GM21423 (cell line): ENCODE measurements at regions not wholly inside any gene's neighbourhood (a gene's known extent, or its start where the extent isn't known, plus 50 kb on each side); places are given as distances from the start of the nearest gene placed in this dataset.
"Not testable (repeated sequence)": the region's sequence is repeated elsewhere in the genome, so short reads cannot be mapped to it uniquely, and the experiment has no call there.

Experiments used
- ATAC-seq: cut with Tn5 transposase; IDR thresholded peaks from one replicate; pipeline ENCODE4 v1.9.1; 2021; ENCODE audit warnings: mild to moderate bottlenecking, moderate library complexity; ENCODE audit not compliant: unreplicated experiment

DNA sequence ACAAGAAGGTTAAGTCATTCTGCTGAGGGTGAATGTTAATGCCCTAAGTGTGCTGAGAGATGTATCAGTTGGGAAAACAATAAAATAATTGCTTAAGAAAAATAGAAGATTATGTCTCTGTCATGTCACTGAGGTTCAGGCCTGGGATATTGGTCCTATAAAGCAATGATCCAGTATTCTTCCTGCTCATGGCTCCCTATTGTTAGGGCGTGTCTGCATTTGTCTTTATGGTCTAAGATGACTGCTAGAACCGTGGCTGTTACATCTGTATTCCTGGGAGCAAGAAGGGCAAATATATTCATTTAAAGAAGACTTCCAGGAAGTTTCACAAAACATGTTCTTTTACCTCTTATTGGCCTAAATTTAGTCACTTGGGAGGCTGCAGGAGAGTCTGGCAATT is 125.0 kb downstream of the KCNE4 start:
- ATAC-seq = no peak

DNA sequence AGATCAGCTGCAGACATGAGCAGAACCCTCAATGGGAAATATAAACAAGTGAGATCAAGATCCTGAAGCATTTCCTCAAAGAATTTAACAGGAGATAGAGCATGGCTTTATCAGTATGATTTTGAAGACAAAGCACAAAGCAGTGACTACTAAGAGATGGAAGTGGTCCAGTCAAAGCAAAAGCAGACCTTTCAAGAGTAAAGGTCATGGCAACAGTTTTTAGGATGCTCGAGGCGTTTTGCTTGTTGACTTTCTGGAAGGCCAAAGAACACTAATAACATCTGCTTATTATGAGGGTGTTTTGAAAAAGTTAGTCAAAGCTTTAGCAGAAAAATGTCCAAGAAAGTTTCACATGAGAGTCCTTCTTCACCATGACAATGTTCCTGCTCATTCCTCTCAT is 128.5 kb downstream of the KCNE4 start:
- ATAC-seq = no peak

DNA sequence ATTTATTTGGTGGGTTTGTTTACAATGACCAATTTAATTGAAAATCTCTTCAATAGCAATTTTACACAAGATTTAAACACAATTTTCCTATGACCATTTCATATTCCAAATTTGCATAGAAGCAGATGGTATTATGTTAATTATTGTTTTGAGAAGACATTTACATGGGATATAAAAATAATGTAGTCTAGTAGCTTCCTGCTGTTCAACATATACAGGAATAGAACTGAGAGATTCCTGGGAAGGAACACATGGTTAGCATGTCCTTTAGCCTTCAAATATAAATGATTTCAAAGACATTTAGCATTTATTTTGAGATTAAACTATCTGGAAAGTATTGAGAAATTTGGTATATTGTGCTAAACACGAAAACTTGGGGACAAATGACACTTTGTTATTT is 129.6 kb downstream of the KCNE4 start:
- ATAC-seq = no peak

DNA sequence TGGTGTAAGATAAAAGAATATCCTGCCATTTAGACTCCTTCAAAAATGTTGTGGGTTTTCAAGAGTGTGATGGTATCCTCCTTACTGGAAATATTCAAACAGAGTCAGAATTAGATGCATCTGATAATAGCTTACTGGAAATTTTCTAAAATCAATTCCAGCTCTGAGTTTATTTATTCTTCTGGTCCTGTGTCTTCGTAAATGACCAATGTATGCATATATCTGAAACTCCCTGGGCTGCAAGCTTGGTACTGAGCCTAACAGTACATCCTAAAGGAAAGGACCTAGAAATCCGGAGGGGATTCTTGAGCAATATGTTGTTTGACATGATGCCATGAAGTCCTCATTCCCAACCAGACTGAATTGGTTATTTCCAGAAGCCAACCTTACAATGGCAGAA is 130.4 kb downstream of the KCNE4 start:
- no peak for ATAC-seq

DNA sequence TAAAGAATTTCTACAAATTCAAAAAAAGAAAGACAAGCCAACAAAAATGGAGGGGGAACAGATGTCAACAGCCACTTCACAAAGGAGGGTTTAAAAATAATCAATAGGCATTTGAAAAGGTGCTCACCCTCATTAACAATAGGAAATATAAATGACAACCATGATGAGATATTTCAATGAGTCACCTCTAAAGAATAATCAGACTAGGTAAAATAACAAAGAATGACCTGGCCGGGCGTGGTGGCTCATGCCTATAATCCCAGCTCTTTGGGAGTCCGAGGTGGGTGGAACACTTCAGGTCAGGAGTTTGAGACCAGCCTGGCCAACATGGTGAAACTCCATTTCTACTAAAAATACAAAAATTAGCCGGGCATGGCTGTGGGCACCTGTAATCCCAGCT is 133.6 kb downstream of the KCNE4 start:
- no peak for ATAC-seq

DNA sequence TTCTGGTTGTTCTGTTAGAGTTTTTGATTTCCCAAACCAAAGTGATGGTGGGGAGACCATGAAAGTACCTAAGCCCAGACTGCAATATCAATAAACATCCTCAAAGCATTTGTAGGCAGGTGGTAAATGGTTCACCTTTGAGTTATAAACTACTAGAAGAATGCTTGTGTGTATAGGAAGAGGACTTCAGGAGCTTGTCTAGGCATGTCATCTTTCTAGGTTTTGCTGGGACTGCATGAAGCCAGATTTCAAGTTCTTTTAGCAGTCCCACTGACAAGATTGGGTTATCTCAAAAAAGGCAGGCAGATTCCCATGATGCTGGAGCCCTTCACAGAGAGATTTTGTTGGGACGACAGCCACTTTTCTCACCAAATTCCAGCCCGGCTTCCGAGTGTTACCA is 135.3 kb downstream of the KCNE4 start:
- no peak for ATAC-seq

DNA sequence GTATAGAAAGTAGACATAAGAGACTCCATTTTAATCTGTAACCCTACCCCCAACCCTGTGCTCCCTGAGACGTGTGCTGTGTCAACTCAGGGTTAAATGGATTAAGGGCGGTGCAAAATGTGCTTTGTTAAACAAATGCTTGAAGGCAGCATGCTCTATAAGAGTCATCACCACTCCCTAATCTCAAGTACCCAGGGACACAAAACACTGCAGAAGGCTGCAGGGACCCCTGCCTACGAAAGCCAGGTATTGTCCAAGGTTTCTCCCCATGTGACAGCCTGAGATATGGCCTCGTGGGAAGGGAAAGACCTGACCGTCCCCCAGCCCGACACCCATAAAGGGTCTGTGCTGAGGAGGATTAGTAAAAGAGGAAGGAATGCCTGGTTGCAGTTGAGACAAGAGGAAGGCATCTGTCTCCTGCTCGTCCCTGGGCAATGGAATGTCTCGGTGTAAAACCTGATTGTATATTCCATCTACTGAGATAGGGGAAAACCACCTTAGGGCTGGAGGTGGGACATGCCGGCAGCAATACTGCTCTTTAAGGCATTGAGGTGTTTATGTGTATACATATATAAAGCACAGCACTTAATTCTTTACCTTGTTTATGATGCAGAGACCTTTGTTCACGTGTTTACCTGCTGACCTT is 138.7 kb downstream of the KCNE4 start:
- not testable (repeated sequence) for ATAC-seq

DNA sequence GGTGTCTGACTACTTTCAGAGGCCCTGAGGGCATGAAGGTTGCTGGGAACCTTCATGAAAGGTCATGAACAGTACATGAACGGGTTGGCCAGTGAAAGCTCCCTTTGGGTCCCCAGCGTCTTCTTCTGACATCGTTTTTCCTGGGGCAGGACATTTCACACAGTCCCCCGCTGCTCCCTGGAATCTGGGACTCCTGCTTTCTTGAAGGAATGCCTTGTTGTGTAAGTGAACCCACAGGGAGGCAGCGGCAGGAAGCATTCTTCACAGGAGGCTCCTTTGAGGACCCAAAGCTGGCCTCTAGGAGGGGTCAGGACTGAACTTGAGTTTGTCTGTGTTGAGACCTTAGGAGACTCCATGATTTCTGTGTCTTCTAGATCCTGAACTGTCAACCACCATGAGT is 144.3 kb downstream of the KCNE4 start:
- ATAC-seq = no peak

DNA sequence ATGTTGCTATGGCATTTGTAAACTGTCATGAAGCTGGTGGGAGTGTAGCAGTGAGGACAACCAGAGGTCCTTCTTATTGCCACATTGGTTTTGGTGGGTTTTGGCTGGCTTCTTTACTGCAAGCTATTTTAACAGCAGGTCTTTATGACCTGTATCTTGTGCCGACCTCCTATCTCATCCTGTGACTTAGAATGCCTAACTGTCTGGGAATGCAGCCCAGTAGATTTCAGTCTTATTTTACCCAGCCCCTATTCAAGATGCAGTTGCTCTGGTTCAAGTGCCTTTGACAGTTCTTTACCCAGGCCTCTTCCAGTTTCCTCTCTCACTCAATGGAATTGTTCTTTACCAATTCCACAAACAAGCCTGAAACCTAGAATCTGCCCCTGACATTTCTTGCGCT is 145.1 kb downstream of the KCNE4 start:
- no peak for ATAC-seq

DNA sequence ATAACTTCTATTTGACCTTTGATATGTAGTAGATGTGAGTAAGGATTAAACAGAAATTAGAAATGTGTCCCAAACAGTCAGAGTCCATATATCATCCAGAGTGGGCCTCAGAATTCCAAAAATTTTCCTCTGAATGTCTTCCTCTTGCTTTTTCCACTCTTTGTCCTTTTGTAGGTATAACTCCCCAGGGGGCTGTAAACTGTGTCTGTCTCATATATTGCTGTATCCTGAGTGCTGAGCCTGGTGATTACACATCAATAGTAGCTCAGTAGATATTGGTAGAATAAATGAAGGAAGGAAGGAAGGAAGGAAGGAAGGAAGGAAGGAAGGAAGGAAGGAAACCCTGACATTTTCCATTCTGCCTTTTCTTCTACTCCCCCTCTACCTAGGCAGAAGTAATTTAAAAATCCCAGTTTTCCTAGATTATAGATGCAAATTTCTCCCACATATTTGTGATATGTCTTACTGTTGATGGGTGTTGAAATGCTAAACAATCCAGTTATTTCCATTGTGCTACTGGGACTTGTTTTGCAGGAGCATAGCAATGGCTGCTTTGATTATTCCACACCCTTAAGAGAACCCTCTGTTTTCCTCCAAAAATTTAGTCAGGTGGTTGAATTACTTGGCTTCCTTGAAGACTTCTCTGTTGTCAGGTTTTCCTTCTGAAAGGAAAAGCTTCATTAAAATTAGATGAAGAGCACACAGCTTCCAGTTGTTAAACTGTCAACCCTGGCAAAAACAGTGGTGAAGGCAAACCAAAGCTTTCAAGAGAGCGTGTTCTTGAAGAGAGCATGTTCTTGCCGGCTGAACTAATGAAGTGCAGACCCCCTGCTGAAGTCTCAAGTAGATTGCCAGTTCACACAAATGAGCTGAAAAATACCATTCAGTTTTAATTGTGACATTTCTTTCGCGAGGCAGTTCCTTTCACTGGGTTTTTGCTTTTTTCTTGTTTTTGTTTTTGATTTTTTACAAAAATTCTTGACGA is 147.8 kb downstream of the KCNE4 start:
- no peak for ATAC-seq

DNA sequence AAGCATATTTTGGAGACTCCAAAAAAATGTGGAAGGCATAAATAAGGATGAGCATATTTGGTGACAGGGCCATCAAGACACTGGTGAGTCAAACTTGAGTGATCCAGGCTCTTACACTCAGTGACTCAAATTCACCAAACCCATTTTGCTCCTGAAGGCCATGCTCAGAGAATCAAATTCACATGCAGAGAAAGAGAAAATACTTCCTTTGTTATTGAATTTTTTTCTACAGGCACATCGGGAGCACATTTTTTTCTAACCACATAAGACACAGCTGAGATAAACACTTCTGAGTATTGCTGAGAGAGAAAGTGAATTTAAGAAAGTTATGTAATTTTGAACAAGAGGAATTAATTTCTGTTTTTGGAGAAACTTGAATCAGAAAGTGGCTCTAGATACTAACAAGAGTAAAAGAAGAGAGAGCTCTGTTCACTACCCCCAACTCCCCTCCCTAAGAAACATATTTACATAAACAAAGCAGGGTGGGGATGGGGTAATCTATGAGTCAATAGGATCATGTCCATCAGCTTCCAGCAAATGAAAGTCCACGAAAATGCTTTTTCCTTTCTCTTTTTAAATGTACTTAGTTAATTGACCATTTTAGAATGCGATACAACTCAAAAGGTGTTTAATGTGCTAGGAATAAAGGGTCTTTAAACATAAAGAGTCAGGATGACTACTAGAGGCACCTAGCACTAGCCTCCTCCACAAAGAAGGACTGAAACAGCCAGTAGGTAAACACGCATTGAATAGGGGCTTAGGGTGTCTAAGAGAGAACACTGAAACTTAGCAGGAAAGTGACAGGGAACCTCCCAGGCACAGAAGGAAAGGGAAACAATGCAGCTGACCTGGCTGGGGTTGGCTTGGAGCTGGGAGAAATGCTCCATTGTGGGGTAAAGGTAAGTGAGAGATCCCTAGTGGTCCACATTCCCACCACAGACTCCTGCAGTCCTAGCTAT is 152.3 kb downstream of the KCNE4 start:
- no peak for ATAC-seq

DNA sequence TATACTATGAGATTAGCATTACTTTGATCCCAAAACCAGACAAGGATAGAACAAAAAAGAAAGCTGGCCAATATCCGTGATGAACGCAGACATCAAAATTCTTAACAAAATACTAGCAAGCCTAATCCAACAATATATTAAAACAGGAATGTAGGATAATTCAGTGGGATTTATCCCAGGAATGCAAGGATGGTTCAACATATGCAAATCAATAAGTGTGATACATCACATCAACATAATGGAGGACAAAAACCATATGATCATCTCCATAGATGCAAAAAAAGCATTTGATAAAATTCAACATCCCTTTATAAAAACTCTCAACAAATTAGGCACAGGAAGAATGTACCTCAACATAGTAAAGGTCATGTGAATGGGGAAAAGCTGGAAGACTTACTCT is 158.5 kb downstream of the KCNE4 start:
- no peak for ATAC-seq

DNA sequence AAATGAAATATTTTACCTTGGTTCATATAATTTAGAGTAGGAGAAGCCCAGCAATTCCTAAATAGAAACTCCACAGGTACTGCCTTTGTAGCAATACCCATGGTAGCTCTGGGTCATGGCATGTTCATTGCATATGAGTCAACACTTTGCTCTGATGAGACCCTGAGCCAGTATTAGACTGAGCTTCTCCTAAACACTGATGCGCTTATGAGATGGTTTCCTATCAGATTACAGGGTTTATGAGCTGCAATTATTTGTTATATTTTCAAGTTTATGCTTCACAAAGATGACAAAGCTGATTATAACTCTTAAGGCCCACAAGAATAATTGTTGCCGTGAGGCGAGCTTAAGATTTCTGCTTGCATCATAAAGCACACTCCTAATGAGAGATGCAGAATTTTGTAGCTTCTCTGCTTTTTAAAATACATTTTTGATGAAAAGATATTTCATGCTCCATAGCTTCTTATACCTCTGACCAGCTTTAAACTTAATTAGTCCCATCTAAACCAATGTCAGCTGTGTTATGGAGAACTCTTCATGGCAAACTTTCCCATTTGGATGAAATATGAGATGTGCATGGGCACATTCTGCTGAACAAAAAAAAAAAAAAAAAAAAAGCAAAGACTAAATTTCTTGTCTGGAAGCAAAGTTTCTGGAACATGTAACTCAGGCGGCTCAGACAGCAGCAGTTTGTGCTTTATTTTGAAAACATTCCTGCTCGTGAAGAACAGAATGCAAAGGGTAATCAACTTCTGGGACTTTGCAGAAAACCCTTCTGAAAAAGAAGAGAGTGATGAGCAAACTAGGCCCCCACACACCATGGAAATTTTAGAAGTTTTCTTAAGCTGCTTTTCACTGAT is 162.6 kb downstream of the KCNE4 start:
- ATAC-seq = no peak

DNA sequence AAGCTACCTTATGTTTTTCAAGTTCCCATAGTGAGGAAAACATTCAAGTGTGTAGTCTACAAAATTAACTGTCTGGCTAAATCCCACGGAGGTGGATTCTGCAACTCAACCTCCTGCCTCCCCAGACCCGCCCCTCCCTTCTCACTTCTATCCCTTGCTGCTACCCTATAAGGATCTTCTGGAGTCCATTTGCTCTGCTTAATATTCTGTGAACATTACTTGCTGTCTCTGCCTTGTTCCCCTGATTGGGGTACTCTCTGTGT is 163.2 kb downstream of the KCNE4 start:
- ATAC-seq = no peak

DNA sequence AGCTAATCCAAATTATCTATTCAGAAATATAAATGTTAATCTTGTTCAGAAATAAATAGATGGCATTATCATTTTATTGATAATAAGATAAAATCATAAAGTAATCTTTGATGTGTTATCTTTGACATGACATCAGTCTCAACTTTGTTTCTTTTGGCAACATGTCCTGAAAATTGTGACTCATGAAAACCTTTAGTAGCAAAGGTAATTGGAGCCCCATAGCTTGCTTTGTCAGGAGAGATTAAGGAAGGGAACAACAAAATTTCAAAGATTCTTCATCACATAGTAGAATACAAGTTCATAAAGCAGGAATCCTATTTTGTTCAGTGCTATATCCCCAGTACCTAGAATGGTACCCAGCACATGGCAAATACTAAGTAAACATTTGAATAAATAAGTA is 165.4 kb downstream of the KCNE4 start:
- ATAC-seq = no peak

DNA sequence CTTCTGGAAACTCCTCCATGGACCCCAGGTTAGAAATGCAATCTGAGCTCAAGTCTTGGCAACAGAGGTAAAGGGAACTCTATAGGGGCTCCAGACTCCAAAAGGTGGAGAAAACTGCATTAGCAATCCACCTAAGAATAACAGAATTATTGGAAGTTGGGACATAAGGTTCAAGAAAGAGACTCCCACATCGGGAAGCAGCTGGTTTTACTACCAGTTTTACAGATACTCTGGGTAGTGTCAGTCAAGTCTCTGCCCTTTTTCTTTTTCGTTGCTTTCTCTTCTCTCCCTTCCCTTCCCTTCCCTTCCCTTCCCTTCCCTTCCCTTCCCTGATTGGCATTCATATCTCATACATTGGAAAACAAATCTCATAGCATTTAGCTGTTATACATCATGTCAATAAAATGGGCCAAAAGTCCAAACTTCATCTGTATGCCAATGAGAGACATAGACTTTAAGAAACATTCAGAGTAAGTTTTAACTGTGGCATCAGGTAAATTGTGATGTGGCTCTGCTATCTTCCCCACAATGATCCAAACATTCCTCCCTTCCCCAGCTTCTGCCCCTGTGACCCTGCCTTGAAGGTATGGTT is 166.7 kb downstream of the KCNE4 start:
- no peak for ATAC-seq

DNA sequence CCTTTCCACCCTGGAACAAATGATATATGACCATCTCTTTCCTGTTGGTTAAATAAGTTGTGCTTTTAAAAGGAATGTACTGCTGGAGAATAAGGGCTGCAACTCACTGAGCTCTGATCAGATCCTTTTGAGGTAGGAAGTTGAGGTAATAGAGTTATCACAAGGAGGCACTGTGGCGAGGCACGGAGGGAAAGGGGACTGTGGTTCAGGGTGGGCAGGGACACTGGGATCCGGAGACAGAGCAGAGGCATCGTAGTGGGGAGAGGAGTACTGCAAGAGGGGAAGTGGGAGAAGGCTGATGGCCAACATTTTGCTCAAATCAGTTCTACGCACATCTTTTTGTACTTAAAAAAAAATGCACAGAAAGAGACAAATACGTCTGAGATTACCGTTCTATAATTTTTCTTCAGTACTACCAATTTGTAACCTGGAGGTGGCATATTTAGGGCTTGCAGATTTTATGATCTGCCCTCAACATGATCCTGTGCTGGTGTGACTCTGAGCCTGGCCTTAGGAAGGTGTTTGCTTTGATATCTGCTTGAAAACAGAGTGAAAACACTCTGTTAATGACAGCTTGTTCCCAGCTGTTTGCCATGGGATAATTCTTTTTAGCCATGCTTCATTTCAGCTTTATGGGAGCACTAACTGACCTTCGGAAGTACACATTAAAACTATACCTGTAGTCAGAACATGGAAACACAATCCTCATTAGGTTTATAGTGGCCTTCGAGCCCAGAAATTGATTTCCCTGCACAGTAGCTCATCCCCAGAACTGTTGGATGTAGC is 168.1 kb downstream of the KCNE4 start:
- no peak for ATAC-seq

DNA sequence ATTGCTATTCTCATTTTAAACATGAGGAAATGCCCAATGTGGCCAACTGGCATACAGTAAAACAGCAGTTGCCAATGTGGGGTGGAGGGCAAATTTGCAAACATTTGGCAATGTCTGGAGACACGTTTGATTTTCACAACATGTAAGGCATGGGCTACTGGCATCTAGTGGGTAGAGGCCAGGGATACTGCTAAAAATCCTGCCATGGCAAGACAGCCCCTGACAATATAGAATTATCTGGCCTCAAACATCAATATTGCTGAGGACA is 168.6 kb downstream of the KCNE4 start:
- ATAC-seq = no peak

DNA sequence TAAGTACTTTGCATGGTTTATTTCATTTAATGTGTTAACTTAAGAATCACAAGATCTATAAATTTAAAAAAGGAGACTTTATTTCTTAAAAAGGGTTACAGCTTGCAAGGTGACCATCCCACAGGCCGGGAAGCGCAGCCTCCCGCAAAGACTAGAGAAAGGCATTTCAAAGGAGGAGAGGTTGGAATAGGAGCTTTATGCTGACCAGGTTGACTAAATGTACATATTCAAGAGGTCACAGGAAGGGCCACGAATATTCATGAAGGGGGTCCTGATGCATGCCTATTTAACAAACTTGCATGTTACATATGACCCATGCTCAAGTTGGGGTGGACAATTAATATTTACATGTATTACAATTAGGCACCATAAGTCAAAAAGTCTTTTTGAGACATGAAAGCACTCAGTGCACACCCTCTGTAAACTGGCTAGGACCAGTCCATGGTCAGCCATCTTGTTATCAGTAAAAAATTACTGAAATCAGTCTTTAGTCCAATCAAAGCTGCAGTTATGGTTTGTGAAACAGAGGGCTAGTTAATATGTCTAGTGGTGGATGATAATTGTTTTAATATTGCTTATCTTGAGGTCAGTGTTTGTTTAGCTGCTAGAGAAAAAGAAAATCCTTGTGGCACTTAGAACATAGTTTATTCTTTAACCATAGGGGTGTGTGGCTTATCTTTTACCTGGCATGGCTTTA is 169.3 kb downstream of the KCNE4 start:
- no peak for ATAC-seq
